Fibroblast of pulmonary artery (primary cell): ENCODE measurements at regions not wholly inside any gene's neighbourhood (a gene's known extent, or its start where the extent isn't known, plus 50 kb on each side); places are given as distances from the start of the nearest gene placed in this dataset.

Experiments used
- DNase-seq: peaks from one replicate; pipeline ENCODE4 v3.0.0-alpha.2; 2010; ENCODE audit warnings: low read depth
- H3K4me3 ChIP-seq: replicated peaks from 2 replicates; pipeline ENCODE4 v1.5.1; 2011; ENCODE audit warnings: low read depth, mild to moderate bottlenecking, control low read depth, low read length, moderate library complexity
- CTCF ChIP-seq: IDR thresholded peaks from 2 replicates; pipeline ENCODE4 v1.5.1; 2011; ENCODE audit warnings: mild to moderate bottlenecking, control low read depth, low read length, inconsistent platforms; ENCODE audit errors: missing control alignments

DNA sequence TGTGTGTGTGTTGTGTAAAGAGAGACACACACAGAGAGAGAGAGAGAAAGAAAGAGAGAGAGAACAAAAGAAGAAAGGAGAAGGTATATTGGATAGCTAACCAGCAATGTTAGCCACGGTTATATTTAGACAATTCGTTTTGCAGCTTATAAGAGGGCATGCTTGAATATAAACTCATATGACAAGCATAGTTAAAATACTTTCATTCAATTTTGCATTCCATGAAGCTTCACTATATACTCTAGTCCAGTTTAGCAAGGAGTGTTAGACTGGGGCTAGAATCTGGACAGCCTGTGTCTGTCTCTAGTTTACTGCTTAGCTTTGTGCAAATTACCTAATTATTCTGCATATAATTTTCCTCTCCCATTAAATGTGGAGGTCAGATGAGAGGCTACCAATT, 525.9 kb upstream of the ZFP42 start:
- H3K4me3 ChIP-seq, result no peak overlapping the region
- no peak for TF ChIP-seq CTCF
- DNase-seq, result no peak

- no peak for TF ChIP-seq CTCF
- DNase-seq, result no peak
- H3K4me3 ChIP-seq, result no peak overlapping the region
Measured at GRCh38 chr4:187470061-187470460, 525.5 kb upstream of the ZFP42 start.

- H3K4me3 ChIP-seq, result no peak overlapping the region
- DNase-seq, result no peak
- TF ChIP-seq CTCF, result no peak
Measured at GRCh38 chr4:187474238-187474637, 521.3 kb upstream of the ZFP42 start.

DNA sequence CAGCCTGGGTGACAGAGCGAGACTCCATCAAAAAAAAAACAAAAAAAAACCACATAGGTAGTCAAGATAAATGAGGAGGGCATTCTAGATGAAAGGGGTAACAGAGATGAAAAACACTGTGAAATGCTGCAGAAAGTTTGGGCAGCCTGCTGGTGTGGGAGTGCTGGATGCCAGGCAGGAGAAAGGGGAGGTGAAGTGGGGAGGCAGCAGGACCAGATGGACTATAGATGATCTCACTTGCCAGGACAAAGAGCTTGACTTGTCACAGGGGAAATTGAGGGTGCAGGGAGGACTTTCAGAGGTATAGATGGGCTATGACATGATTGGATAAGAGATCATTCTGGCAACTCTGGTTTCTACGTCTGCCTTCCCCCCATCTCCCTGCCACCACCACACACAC, 519.7 kb upstream of the ZFP42 start:
- H3K4me3 ChIP-seq, result no peak overlapping the region
- no peak for TF ChIP-seq CTCF
- no peak for DNase-seq

GRCh38 chr4:187477224-187477623, 518.3 kb upstream of the ZFP42 start:
- no peak overlapping the region for H3K4me3 ChIP-seq
- no peak for DNase-seq
- TF ChIP-seq CTCF, result no peak

- DNase-seq, result peak; percentile 48
- H3K4me3 ChIP-seq, result no peak overlapping the region
- no peak for TF ChIP-seq CTCF
Measured at GRCh38 chr4:187478292-187479140, 517.1 kb upstream of the ZFP42 start.

GRCh38 chr4:187479511-187479910, 516.1 kb upstream of the ZFP42 start:
- no peak for TF ChIP-seq CTCF
- DNase-seq, result no peak
- H3K4me3 ChIP-seq, result no peak overlapping the region
